ENCODE measurements at regions not wholly inside any gene's neighbourhood (a gene's known extent, or its start where the extent isn't known, plus 50 kb on each side); places are given as distances from the start of the nearest gene placed in this dataset.

DNA sequence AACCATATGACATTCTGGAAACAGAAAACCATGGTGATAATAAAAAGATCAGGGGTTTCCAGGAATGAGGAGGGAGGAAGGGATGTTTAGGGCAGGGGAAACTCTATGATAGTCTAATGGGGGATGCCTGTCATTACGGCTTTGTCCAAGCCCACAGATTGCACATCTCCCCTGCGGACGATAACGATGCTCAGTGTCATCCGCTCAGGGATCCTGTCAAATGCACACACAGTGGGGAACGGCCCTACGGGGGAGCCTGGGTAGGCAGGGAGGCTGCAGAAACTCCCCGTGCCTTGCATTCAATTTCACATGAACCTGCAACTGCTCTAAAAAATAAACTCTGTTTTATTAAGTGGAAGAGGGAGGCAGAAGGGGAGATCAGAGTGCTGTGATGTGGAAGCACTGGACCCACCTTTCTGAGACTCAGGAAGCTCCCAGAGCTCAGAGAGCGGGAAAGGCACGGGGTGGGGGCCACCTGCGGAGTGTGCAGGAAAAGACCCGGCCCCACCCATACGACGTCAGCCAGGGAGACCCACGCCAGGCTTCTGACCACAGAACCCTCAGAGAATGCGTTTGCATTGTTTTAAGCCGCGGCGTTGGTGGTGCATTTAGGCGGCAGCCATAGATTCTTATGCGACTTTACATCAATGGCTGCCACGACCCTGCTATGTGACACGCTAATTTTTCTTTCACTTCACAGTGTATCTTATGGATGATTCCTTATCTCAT lies 543.5 kb downstream of the BRD1 start:
- TF ChIP-seq, protein P1, sequence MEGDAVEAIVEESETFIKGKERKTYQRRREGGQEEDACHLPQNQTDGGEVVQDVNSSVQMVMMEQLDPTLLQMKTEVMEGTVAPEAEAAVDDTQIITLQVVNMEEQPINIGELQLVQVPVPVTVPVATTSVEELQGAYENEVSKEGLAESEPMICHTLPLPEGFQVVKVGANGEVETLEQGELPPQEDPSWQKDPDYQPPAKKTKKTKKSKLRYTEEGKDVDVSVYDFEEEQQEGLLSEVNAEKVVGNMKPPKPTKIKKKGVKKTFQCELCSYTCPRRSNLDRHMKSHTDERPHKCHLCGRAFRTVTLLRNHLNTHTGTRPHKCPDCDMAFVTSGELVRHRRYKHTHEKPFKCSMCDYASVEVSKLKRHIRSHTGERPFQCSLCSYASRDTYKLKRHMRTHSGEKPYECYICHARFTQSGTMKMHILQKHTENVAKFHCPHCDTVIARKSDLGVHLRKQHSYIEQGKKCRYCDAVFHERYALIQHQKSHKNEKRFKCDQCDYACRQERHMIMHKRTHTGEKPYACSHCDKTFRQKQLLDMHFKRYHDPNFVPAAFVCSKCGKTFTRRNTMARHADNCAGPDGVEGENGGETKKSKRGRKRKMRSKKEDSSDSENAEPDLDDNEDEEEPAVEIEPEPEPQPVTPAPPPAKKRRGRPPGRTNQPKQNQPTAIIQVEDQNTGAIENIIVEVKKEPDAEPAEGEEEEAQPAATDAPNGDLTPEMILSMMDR (IDR thresholded peaks at IDR 0.05) = no peak
- no peak for TF ChIP-seq EZH2 (IDR thresholded peaks at IDR 0.05; ENCODE audit: borderline replicate concordance, insufficient read depth, low read depth, low read length, poor library complexity, severe bottlenecking)
